ENCODE measurements at regions not wholly inside any gene's neighbourhood (a gene's known extent, or its start where the extent isn't known, plus 50 kb on each side); places are given as distances from the start of the nearest gene placed in this dataset.

DNA sequence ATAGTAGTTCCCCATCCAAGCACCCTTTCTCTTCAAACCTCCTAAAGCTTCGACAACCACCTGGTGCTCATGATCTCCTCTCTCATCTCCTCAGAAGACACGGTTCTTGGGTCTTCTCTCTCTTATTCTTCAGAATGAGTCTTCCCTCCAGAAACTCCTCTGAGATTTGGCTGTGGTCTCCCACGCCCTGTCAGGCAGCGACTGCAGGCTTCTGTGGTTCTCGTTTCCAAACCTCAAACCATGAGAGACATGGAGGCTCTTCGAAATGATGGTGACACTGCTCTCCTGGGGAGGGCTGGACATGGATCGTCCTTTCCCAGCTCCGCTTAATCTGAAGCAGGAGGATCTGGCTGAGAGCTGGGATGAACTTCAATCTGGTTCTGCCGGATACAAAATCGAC, 78.6 kb upstream of the PITRM1 start:
- TF ChIP-seq, protein P1, sequence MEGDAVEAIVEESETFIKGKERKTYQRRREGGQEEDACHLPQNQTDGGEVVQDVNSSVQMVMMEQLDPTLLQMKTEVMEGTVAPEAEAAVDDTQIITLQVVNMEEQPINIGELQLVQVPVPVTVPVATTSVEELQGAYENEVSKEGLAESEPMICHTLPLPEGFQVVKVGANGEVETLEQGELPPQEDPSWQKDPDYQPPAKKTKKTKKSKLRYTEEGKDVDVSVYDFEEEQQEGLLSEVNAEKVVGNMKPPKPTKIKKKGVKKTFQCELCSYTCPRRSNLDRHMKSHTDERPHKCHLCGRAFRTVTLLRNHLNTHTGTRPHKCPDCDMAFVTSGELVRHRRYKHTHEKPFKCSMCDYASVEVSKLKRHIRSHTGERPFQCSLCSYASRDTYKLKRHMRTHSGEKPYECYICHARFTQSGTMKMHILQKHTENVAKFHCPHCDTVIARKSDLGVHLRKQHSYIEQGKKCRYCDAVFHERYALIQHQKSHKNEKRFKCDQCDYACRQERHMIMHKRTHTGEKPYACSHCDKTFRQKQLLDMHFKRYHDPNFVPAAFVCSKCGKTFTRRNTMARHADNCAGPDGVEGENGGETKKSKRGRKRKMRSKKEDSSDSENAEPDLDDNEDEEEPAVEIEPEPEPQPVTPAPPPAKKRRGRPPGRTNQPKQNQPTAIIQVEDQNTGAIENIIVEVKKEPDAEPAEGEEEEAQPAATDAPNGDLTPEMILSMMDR (IDR thresholded peaks at IDR 0.05), result no peak
- TF ChIP-seq POLR2A (IDR thresholded peaks at IDR 0.05), result no peak
